NCI-H69 (cell line): ENCODE measurements at regions not wholly inside any gene's neighbourhood (a gene's known extent, or its start where the extent isn't known, plus 50 kb on each side); places are given as distances from the start of the nearest gene placed in this dataset.

Experiments used
- DNase-seq: peaks from one replicate; lab custom pipeline; 2025; lab: John Stamatoyannopoulos, UW

- DNase-seq: no peak
These were observed 617.1 kb downstream of the BRD1 start for GRCh38 chr22:49210606-49211005.

- DNase-seq: peak; percentile 94
These were observed 618.0 kb downstream of the BRD1 start for GRCh38 chr22:49209452-49210195.

- DNase-seq: no peak
These were observed 618.9 kb downstream of the BRD1 start for GRCh38 chr22:49208768-49209252.

- no peak for DNase-seq
These were observed 619.7 kb downstream of the BRD1 start for GRCh38 chr22:49208004-49208402.

GRCh38 chr22:49207008-49208003 is 620.4 kb downstream of the BRD1 start:
- DNase-seq: no peak

GRCh38 chr22:49206281-49206680 is 621.4 kb downstream of the BRD1 start:
- no peak for DNase-seq

- no peak for DNase-seq
These were observed 622.2 kb downstream of the BRD1 start for GRCh38 chr22:49205483-49205800.

GRCh38 chr22:49204599-49205482 is 622.8 kb downstream of the BRD1 start:
- DNase-seq: no peak

GRCh38 chr22:49203859-49204598 is 623.6 kb downstream of the BRD1 start:
- DNase-seq: no peak

GRCh38 chr22:49203091-49203858 is 624.4 kb downstream of the BRD1 start:
- no peak for DNase-seq

- DNase-seq: no peak
These were observed 625.4 kb downstream of the BRD1 start for GRCh38 chr22:49202226-49202625.

GRCh38 chr22:49201046-49201970 is 626.4 kb downstream of the BRD1 start:
- no peak for DNase-seq

GRCh38 chr22:49199224-49199623 is 628.4 kb downstream of the BRD1 start:
- no peak for DNase-seq

GRCh38 chr22:49198705-49199084 is 629.0 kb downstream of the BRD1 start:
- DNase-seq: no peak

- DNase-seq: no peak
These were observed 629.5 kb downstream of the BRD1 start for GRCh38 chr22:49197986-49198704.

GRCh38 chr22:49197505-49197904 is 630.2 kb downstream of the BRD1 start:
- peak; percentile 72 for DNase-seq

- no peak for DNase-seq
These were observed 631.6 kb downstream of the BRD1 start for GRCh38 chr22:49196046-49196511.

- DNase-seq: no peak
These were observed 632.0 kb downstream of the BRD1 start for GRCh38 chr22:49195636-49196035.
